Adrenal gland (tissue), 9 donors: ENCODE measurements at regions not wholly inside any gene's neighbourhood (a gene's known extent, or its start where the extent isn't known, plus 50 kb on each side); places are given as distances from the start of the nearest gene placed in this dataset.

Experiments
- DNase-seq, 7 donors: peaks; one replicate each; pipeline ENCODE4 v3.0.0-alpha.2; 2019 to 2020
- H3K27ac ChIP-seq, 5 donors: fragments of 200-600 bp; sonication (generic) in 4 of 5; 1 replicate in 3 of 5; 2 replicates in 2 of 5; pipeline versions ENCODE4 v1.5.1 to v1.8.0; 2016 to 2020; ENCODE audit warnings: mild to moderate bottlenecking in 1 of 5
- H3K27me3 ChIP-seq: fragments of 200-600 bp; 2 replicates; pipeline ENCODE4 v1.8.0; 2021
- H3K36me3 ChIP-seq, 2 donors: fragments of 200-600 bp; replicated peaks in 1 of 2; 1 replicate in 1 of 2; 2 replicates in 1 of 2; pipeline versions ENCODE4 v1.5.1 to v1.8.0; 2018 to 2022
- H3K4me1 ChIP-seq, 2 donors: fragments of 200-600 bp; replicated peaks in 1 of 2; 1 replicate in 1 of 2; 2 replicates in 1 of 2; pipeline versions ENCODE4 v1.5.1 to v1.8.0; 2018 to 2021
- H3K4me3 ChIP-seq, 4 donors: fragments of 200-600 bp; sonication (generic) in 3 of 4; one replicate each; pipeline ENCODE4 v1.5.1; 2016 to 2018
- H3K9me3 ChIP-seq, 3 donors: fragments of 200-600 bp; sonication (generic) in 1 of 3; replicated peaks in 1 of 3; 1 replicate in 2 of 3; 2 replicates in 1 of 3; pipeline versions ENCODE4 v1.5.1 to v1.8.0; 2016 to 2021
- CTCF ChIP-seq, 6 experiments: fragments of 450-650 bp in 4 of 6; fragments of 200-600 bp in 2 of 6; sonication (generic) in 1 of 6; IDR thresholded peaks; 1 replicate in 5 of 6; 2 replicates in 1 of 6; pipeline versions ENCODE4 v1.5.1 to v1.8.0; 2016 to 2021; ENCODE audit warnings: antibody characterized with exemption in 6 of 6, mild to moderate bottlenecking in 2 of 6, moderate library complexity in 1 of 6
- POLR2A ChIP-seq, 2 donors: fragments of 450-650 bp; IDR thresholded peaks; one replicate each; pipeline ENCODE4 v1.6.1; 2017; ENCODE audit warnings: antibody characterized with exemption in 2 of 2, mild to moderate bottlenecking in 2 of 2, moderate library complexity in 1 of 2
- WGBS, 4 donors: extraction: QIAGEN DNeasy Blood & Tissue Kit in 2 of 4; methylation state at CpG; one replicate each; pipeline versions ENCODE4 v1.1.5 to v1.1.7; 2013 to 2017; 5-methylcytosine and 5-hydroxymethylcytosine counted together
- intact Hi-C, 2 donors: fragments of 100-400 bp; cut with DNase I; formaldehyde crosslinking; loops; one replicate each; pipeline versions ENCODE4 v1.14.1 to v1.15.0; 2022 to 2023
- donor health status: healthy with polysubstance abuse.
- donor health status: Bipolar disorder and iron deficiency.
- donor health status: DM: yes; HTN: yes; CAD: no.
- donor health status: DM: no; HTN: no; CAD: no.
- donor health status: DM: no; HTN: no; CAD: no.

DNA sequence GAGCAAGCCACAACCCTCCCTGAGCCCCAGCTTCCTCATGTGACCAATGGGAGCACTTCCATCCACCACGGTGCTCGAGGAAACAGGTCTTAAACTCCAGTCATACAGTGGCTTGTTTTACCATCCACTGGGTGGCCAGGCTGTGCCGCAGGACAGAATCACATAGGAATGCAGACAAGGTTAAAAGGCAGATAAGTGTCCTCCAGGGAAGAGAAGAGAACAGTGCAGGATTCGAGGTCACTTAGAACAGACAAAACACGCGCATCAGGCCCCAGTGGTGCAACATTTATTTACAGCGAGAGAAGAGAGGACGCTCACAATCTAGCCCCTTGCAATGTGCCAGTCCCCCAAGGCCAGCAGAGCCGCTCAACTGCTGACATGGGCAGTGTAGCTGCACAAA lies 92.8 kb downstream of the TMEM130 start:
- Histone ChIP-seq H3K27ac (peak overlapping the region in 1 of 5 donors; percentile 57), H3K27me3 (no peaks in the 10 kb centered on the region), H3K4me3 (no peak overlapping the region), H3K9me3 (no peaks in the 10 kb centered on the region), H3K36me3 (no peaks in the 10 kb centered on the region), H3K4me1 (peaks cover 2 to 3% of the 10 kb centered on the region in 2 donors)
- DNase-seq, result peak in 6 of 7 donors; percentile 40 to 83 (median 67)
- peak in 4 of 6 experiments; percentile 6 to 52 (median 36) for TF ChIP-seq CTCF (IDR thresholded peaks at IDR 0.05)
- TF ChIP-seq POLR2A (IDR thresholded peaks at IDR 0.05), result no peak
- intact Hi-C loops, result no loop called here
- 28 to 41% (median 35%) methylated on average over 8 to 9 of the region's 9 CpGs for WGBS, 4 donors

GRCh38 chr7:98778421-98778820 lies 91.4 kb downstream of the TMEM130 start:
- Histone ChIP-seq H3K36me3 (no peaks in the 10 kb centered on the region), H3K27me3 (no peaks in the 10 kb centered on the region), H3K4me1 (no peaks in the 10 kb centered on the region), H3K9me3 (no peaks in the 10 kb centered on the region), H3K4me3 (no peak overlapping the region), H3K27ac (no peak overlapping the region)
- no peak for DNase-seq
- no peak for TF ChIP-seq CTCF (IDR thresholded peaks at IDR 0.05)
- no peak for TF ChIP-seq POLR2A (IDR thresholded peaks at IDR 0.05)
- intact Hi-C loops, result no loop called here
- 64 to 80% (median 74%) methylated on average over 4 of the region's 4 CpGs for WGBS, 4 donors

DNA sequence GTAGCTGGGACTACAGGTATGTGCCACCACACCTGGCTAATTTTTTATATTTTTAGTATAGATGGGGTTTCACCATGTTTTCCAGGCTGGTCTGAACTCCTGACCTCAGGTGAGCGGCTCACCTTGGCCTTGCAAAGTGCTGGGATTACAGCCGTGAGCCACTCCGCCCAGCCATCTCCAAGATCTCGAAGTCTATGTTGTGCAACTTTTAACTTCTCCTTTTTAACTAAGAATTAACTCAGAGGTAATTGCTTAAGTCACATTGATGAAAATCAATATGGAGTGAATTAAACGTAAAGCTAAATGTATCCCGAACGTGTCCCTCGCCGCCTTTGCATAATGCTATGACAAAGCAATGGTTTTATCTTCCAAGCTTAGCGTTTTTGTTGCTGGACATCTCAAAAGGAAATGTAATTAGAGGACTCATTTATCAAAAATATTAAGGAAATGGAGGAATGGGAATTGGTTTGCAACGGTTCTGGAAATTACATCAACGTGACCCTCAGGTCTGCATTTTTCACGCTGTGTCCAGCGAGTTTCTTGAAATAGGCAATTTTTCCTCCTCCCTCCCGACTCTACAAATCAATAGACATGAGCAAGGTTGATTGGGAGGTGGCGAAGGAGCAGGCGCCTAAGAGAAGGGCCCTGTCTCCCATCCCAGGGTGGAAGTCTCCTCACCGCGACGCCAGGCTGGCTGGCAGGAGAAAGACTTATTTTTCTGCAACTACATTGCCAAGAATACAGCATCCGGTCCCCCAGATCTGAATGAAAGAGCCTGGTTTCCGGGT lies 89.8 kb downstream of the TMEM130 start:
- Histone ChIP-seq H3K27ac (no peak overlapping the region), H3K9me3 (no peaks in the 10 kb centered on the region), H3K4me3 (no peak overlapping the region), H3K27me3 (no peaks in the 10 kb centered on the region), H3K4me1 (no peaks in the 10 kb centered on the region), H3K36me3 (no peaks in the 10 kb centered on the region)
- 79 to 87% (median 83%) methylated on average over 22 of the region's 22 CpGs for WGBS, 4 donors
- intact Hi-C loops, result no loop called here
- no peak for DNase-seq
- TF ChIP-seq CTCF (IDR thresholded peaks at IDR 0.05), result no peak
- TF ChIP-seq POLR2A (IDR thresholded peaks at IDR 0.05), result no peak

DNA sequence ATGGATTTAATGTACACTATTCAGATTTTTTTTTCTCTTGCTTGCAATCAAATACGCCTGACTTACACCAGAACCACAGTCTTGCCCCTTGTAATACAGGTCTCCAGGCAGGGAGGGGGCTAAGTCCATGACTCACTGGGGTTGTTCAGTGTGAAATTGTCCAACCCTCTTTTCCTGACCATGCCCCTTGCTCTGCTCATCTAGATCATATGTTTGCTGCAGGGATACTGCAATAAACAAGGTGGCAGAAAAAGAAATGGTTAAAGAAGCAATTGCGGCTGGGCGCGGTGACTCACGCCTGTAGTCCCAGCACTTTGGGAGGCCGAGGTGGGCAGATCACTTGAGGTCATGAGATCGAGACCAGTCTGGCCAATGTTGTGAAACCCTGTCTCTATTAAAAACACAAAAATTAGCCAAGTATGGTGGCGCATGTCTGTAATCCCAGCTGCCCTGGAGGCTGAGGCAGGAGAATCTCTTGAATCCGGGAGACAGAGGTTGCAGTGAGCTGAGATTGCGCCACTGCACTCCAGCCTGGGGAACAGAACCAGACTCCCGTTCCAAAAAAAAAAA lies 85.5 kb downstream of the TMEM130 start:
- 76 to 82% (median 77%) methylated on average over 11 of the region's 11 CpGs for WGBS, 4 donors
- no peaks in the 10 kb centered on the region for H3K4me1 ChIP-seq
- TF ChIP-seq CTCF (IDR thresholded peaks at IDR 0.05) (no peak), POLR2A (IDR thresholded peaks at IDR 0.05) (no peak)
- no peaks in the 10 kb centered on the region for H3K9me3 ChIP-seq
- H3K27ac ChIP-seq, result no peak overlapping the region
- no peaks in the 10 kb centered on the region for H3K36me3 ChIP-seq
- intact Hi-C loops, result no loop called here
- no peak for DNase-seq
- no peak overlapping the region for H3K4me3 ChIP-seq
- no peaks in the 10 kb centered on the region for H3K27me3 ChIP-seq
